AG10803 (cell line): ENCODE measurements at regions not wholly inside any gene's neighbourhood (a gene's known extent, or its start where the extent isn't known, plus 50 kb on each side); places are given as distances from the start of the nearest gene placed in this dataset.

Experiments
- DNase-seq: peaks from one replicate; pipeline ENCODE4 v3.0.0; 2010; ENCODE audit warnings: low read depth
- H3K4me3 ChIP-seq: 2 replicates; pipeline ENCODE4 v1.5.1; 2011; ENCODE audit warnings: mild to moderate bottlenecking, low read length, control low read depth
- TF ChIP-seq, protein P1 (sequence below): conservative IDR thresholded peaks from 2 replicates; pipeline ENCODE4 v1.5.1; 2011; ENCODE audit warnings: mild to moderate bottlenecking, low read length, control low read depth, inconsistent platforms

- DNase-seq, result no peak
- TF ChIP-seq, protein P1, sequence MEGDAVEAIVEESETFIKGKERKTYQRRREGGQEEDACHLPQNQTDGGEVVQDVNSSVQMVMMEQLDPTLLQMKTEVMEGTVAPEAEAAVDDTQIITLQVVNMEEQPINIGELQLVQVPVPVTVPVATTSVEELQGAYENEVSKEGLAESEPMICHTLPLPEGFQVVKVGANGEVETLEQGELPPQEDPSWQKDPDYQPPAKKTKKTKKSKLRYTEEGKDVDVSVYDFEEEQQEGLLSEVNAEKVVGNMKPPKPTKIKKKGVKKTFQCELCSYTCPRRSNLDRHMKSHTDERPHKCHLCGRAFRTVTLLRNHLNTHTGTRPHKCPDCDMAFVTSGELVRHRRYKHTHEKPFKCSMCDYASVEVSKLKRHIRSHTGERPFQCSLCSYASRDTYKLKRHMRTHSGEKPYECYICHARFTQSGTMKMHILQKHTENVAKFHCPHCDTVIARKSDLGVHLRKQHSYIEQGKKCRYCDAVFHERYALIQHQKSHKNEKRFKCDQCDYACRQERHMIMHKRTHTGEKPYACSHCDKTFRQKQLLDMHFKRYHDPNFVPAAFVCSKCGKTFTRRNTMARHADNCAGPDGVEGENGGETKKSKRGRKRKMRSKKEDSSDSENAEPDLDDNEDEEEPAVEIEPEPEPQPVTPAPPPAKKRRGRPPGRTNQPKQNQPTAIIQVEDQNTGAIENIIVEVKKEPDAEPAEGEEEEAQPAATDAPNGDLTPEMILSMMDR, result no peak
- no peak overlapping the region for H3K4me3 ChIP-seq
Observed at GRCh38 chr7:24492576-24492975, 80.7 kb upstream of the PALS2 start.

GRCh38 chr7:24494832-24495231 is 78.4 kb upstream of the PALS2 start:
- TF ChIP-seq, protein P1, result no peak
- DNase-seq, result no peak
- no peak overlapping the region for H3K4me3 ChIP-seq

GRCh38 chr7:24496036-24496435 is 77.2 kb upstream of the PALS2 start:
- no peak for DNase-seq
- TF ChIP-seq, protein P1, result no peak
- no peak overlapping the region for H3K4me3 ChIP-seq

DNA sequence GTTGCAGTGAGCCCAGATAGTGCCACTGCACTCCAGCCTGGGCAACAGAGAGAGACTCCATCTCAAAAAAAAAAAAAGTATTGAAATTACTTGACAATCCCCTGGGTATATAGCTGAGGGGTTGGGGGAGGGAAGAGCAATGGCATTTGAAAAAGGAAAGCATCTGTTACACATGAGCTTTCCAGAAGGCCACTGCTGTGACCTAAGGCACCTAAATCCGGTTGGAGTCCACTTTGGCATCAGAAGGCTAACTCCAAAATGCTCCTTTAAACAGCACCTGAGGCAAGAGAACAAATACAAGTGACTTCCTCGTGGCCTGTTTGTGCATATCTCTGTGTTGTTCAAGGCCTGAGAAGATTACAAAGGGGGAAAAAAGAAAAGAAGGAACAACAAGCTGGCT is 74.8 kb upstream of the PALS2 start:
- no peak for DNase-seq
- H3K4me3 ChIP-seq, result no peak overlapping the region
- TF ChIP-seq, protein P1, result no peak

GRCh38 chr7:24499871-24500270 is 73.4 kb upstream of the PALS2 start:
- no peak for DNase-seq
- TF ChIP-seq, protein P1, result no peak
- H3K4me3 ChIP-seq, result no peak overlapping the region

GRCh38 chr7:24500599-24500998 is 72.7 kb upstream of the PALS2 start:
- DNase-seq, result no peak
- TF ChIP-seq, protein P1, result no peak
- H3K4me3 ChIP-seq, result no peak overlapping the region

DNA sequence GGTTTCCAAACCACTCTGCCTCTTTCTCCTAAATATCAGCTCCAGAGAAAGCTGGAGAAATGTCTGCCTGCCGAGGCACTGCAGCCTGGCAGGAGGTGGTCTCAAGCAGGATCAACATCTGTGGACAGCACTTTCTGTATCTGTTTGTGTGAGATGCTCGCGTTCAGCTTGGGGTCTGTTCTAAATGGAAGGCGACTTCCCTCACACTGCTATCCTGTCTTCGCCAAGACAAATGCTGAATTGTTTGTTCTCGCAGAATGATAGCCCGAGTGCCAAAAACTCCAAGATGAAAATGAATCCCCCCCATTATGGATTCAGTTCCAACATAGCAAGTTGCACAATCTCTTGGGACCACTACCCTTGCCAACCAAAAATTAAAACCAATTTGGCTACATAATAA is 72.2 kb upstream of the PALS2 start:
- H3K4me3 ChIP-seq, result no peak overlapping the region
- DNase-seq, result no peak
- TF ChIP-seq, protein P1, result no peak
